Right lobe of liver (tissue), 4 donors: ENCODE measurements at regions not wholly inside any gene's neighbourhood (a gene's known extent, or its start where the extent isn't known, plus 50 kb on each side); places are given as distances from the start of the nearest gene placed in this dataset.

ENCODE experiments used
- POLR2A ChIP-seq: fragments of 450-650 bp; IDR thresholded peaks from one replicate; pipeline ENCODE4 v1.6.1; 2017; ENCODE audit warnings: antibody characterized with exemption, mild to moderate bottlenecking
- TF ChIP-seq, protein P1 (sequence below), 4 donors: fragments of 200-600 bp in 3 of 4; fragments of 450-650 bp in 1 of 4; IDR thresholded peaks; one replicate each; pipeline versions ENCODE4 v1.5.1 to v1.8.0; 2016 to 2022; ENCODE audit warnings: antibody characterized with exemption in 4 of 4, mild to moderate bottlenecking in 2 of 4
- donor health status: DM: no; HTN: no; CAD: no.
- donor health status: DM: no; HTN: no; CAD: no.
- donor health status: DM: no; HTN: yes; CAD: no.

GRCh38 chr2:103355287-103355686 lies 593.5 kb downstream of the TMEM182 start:
- TF ChIP-seq POLR2A: no peak
- TF ChIP-seq, protein P1, sequence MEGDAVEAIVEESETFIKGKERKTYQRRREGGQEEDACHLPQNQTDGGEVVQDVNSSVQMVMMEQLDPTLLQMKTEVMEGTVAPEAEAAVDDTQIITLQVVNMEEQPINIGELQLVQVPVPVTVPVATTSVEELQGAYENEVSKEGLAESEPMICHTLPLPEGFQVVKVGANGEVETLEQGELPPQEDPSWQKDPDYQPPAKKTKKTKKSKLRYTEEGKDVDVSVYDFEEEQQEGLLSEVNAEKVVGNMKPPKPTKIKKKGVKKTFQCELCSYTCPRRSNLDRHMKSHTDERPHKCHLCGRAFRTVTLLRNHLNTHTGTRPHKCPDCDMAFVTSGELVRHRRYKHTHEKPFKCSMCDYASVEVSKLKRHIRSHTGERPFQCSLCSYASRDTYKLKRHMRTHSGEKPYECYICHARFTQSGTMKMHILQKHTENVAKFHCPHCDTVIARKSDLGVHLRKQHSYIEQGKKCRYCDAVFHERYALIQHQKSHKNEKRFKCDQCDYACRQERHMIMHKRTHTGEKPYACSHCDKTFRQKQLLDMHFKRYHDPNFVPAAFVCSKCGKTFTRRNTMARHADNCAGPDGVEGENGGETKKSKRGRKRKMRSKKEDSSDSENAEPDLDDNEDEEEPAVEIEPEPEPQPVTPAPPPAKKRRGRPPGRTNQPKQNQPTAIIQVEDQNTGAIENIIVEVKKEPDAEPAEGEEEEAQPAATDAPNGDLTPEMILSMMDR (IDR thresholded peaks at IDR 0.05): no peak
